Renal pelvis (tissue), 1 donor: ENCODE measurements at regions not wholly inside any gene's neighbourhood (a gene's known extent, or its start where the extent isn't known, plus 50 kb on each side); places are given as distances from the start of the nearest gene placed in this dataset.
"Not testable (repeated sequence)": the region's sequence is repeated elsewhere in the genome, so short reads cannot be mapped to it uniquely, and the experiment has no call there.

Source experiments
- DNase-seq: peaks from one replicate; pipeline ENCODE4 v3.0.0-alpha.2; 2013

GRCh38 chr14:42508209-42508946 is 901.7 kb downstream of the LRFN5 start:
- DNase-seq = no peak

DNA sequence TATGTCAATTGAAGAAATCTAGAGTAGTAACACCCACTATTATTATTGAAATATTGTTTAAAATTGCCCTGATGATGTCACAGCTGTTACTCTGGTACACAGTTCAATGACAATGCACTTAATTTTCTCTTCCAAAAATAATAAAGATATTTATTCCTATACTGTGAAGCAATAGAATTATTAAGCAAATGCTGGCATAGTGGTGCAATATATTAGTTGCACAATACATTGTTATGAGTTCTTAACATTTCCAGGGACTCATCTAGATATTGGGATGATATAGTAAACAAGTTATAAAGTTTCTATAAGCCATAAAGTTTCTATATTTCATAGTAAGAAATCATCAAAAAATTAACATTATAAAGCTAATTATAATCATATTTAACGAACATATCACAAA is 897.8 kb downstream of the LRFN5 start:
- DNase-seq = no peak

GRCh38 chr14:42499137-42499536 is 892.5 kb downstream of the LRFN5 start:
- no peak for DNase-seq

DNA sequence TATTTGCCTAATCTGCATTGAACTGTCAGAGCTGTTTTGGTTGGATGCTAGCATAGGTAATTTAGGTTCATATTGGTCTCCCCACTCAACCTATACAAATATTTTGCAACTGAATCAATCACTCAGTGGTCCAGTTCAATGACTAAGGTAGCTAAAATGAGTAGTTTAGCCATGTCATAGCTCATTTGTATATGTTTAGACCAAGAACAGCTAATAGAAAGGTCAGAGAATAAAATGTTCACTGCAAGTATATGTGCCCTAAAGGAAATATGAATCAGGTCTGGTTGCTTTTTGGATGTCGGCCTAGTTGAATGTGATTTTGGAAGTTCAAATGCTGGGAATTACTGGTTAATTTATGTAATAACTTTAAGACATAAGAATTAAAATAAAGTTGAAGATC is 883.9 kb downstream of the LRFN5 start:
- no peak for DNase-seq

- DNase-seq = no peak
These were observed 882.3 kb downstream of the LRFN5 start for GRCh38 chr14:42488965-42489364.

DNA sequence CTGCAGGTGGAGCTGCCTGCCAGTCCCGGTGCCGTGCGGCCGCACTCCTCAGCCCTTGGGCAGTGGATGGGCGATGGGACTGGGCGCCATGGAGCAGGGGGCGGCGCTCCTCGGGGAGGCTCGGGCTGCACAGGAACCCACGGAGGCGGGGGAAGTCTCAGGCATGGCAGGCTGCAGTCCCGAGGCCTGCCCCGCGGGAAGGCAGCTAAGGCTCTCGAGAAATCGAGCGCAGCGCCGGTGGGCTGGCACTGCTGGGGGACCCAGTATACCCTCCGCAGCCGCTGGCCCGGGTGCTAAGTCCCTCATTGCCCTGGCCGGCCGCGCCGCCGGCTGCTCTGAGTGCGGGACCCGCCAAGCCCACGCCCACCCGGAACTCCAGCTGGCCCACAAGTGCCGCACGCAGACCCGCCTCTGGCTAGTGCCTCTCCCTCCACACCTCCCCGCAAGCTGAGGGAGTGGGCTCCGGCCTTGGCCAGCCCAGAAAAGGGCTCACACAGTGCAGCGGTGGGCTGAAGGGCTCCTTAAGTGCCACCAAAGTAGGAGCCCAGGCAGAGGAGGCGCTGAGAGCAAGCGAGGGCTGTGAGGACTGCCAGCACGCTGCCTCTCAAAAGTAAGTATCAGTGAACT is 875.8 kb downstream of the LRFN5 start:
- DNase-seq = not testable (repeated sequence)

GRCh38 chr14:42481714-42482113 is 875.0 kb downstream of the LRFN5 start:
- not testable (repeated sequence) for DNase-seq

GRCh38 chr14:42480255-42480654 is 873.6 kb downstream of the LRFN5 start:
- DNase-seq = no peak

GRCh38 chr14:42475289-42475688 is 868.6 kb downstream of the LRFN5 start:
- no peak for DNase-seq

- no peak for DNase-seq
These were observed 863.7 kb downstream of the LRFN5 start for GRCh38 chr14:42470427-42470719.

DNA sequence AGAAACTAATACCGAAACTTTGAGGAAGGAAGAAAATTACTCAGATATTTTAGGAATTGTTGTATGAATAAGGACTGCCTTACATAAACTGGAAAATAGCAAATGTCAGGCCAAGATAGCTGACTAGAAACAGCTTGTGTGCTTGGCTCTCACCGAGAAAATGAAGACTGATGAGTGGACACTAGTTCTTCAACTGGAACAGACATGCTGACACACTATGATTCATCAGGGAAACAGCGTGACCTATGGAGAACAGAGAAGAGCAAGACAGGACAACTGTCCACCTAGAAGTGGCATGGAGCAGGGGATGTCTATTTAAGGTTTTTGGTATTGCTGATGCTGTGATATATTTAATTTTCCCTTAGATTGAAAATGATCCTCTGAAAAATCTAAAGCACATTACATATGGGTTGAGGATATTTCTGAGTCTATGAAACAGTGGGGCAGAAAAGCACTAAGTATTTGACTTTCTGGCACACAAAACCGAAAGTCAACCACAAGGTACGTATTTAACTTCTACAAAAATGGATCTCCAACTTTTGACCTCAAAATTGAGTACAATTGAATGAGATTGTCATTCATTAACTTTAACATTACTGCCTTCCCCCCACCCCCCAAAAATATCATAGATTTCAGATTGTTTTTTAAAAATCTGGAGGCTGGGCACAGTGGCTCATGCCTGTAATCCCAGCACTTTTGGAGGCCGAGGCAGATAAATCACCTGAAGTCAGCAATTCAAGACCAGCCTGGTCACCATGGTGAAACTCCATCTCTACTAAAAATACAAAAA is 863.2 kb downstream of the LRFN5 start:
- no peak for DNase-seq

DNA sequence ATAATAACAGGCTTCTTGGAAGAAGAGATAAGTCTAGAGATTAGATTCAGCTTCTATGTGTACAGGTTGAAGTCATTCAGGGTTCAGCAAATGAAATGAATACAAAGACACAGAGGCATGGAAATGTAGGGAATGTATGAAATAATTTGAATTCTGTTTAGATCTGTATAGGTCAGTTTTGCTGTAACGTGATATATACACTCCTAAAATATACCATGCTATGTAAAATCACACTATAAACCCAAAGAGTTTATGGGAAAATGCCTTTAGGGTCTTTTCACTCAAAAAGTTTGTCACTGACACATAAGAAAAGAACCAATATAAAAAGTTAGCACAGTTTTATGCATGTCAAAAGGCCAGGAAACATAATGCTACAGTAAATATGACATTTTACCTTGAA is 854.0 kb downstream of the LRFN5 start:
- DNase-seq = no peak

- DNase-seq = no peak
These were observed 852.6 kb downstream of the LRFN5 start for GRCh38 chr14:42459171-42459685.

- no peak for DNase-seq
These were observed 834.9 kb downstream of the LRFN5 start for GRCh38 chr14:42441615-42442014.

- no peak for DNase-seq
These were observed 831.1 kb downstream of the LRFN5 start for GRCh38 chr14:42437809-42438208.

GRCh38 chr14:42429401-42429800 is 822.7 kb downstream of the LRFN5 start:
- DNase-seq = no peak

- DNase-seq = no peak
These were observed 822.3 kb downstream of the LRFN5 start for GRCh38 chr14:42428996-42429395.

DNA sequence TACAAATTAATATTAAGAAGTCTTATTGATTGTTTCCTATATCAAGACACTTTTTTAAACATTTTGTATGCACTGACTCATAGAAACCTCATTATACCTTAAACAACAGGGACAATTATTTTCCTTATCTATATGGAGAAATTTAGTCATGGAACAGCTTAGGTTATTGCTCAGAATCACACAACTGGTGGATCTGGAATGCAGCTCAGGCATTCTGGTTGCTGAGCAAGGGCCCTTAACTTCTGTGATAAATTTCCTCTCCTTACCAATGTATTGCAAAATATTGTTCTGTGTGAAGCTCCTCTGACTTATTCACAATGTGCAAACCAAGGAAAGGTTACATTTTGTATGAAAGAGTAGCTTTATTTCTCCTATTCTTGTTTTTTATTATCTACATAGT is 817.8 kb downstream of the LRFN5 start:
- no peak for DNase-seq

DNA sequence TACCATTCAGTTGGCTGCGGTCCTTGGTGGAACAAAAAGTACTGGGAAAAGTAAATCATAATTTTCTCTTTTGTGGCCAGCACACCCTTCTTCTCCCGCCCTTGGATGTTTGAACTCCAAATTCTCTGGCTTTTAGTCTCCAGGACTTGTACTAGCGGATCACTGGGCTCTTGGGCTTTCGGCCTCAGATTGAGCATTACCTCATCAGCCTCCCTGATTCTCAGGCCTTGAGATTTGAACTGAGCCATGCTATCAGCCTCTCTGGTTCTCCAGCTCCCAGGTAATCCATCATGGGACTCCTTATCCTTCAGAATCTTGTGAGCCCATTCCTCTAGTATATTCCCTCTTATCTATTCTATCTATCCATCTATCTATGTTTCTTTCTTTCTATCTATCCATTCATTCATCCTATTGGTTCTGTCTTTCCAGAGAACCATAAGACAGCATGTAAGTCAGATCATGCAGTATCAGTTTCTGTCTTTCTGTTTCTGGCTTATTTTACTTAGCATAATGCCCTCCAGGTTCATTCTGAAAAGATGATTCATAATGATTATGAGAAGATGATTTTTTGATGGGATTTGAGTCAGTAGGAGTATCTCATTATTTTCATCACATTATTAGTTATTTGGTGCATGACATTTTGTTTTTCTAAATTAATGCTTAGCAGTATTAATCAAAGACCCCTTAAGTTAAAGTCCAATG is 814.9 kb downstream of the LRFN5 start:
- no peak for DNase-seq

GRCh38 chr14:42420071-42420470 is 813.4 kb downstream of the LRFN5 start:
- DNase-seq = no peak

- no peak for DNase-seq
These were observed 800.5 kb downstream of the LRFN5 start for GRCh38 chr14:42407153-42407552.

DNA sequence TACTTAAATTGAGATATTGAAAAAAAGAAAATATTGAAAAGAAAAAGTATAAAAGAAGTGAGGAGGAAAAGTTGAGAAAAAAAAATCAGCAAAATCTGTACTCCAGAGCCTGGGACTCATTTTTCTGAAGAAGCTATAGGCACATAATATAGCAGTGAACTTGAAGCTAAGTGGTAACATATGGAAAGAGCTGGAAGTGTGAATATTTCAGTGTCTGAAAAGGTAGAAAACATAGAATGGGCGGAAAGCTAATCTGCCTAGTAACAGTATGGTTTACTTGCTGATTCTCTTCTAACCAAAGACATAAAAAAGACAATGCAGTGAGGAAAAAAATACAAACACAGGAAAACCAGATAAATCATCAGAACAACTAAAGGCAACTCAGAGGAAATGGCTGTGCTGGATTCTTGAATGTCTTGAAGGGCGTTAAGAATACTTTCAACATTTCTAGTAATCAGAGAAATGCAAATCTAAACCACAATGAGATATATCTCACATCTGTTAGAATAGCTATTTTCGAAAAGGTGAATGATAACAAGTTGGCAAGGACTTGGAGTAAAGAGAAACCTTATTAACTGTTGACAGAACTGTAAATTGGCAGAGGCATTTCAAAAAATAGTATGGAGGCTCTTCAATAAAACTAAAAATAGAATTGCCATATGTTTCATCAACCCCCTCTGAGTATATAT is 784.6 kb downstream of the LRFN5 start:
- DNase-seq = no peak
